ENCODE measurements at regions not wholly inside any gene's neighbourhood (a gene's known extent, or its start where the extent isn't known, plus 50 kb on each side); places are given as distances from the start of the nearest gene placed in this dataset.

DNA sequence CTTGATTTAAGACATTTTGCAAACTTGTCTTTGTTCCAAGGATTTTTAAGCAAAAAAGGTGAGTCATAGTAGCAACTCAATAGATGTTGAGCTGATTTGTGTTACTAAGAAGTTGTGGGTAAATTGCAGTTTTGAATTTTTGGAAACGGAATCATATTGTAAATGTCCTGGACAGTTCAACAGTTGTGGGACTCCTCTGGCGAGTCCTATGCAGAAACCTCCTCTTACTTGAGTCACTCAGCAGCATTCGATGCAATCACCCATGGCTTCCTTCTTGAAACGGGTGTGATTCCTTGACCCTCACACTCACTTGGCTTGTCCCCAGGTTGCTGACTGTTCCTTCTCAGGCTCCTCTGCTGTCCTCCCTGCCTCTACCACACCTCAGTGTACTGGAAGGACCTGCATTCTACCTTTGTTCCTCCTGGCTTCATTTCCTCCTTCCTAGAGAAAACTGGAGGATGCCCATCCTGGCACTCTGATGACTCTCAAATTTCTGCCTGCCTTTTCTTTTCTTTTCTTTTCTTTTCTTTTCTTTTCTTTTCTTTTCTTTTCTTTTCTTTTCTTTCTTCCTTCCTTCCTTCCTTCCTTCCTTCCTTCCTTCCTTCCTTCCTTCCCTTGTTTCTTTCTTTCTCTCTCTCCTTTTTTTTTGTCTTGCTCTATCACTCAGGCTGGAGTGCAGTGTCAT is 52.8 kb upstream of the DGKG start:
- no peak for TF ChIP-seq CTCF (IDR thresholded peaks at IDR 0.05)
- TF ChIP-seq ZFX (IDR thresholded peaks at IDR 0.05; ENCODE audit: borderline replicate concordance), result no peak
